ENCODE measurements at regions not wholly inside any gene's neighbourhood (a gene's known extent, or its start where the extent isn't known, plus 50 kb on each side); places are given as distances from the start of the nearest gene placed in this dataset.
"Not testable (repeated sequence)": the region's sequence is repeated elsewhere in the genome, so short reads cannot be mapped to it uniquely, and the experiment has no call there.

DNA sequence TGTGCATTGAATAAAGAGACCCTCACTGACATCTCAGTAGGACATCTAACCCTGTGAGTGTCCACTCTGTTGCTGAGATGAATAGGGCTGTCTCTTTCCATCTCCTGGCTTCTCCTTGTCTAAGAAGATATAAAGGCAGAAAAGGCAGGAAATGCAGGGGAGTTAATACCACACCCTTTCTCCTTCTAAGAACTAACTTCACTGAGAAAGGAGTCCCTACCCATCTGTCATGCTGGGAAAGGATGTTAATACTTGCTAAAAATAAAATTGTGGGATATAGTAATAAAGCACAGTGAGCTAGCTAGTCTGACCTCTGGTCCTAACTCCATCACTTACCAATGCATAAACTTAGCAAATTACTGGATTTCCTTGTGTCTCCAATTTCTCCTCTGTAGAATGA, 213.9 kb upstream of the FIGN start:
- H3K4me3 ChIP-seq: no peak overlapping the region
- H3K4me1 ChIP-seq: no peaks in the 10 kb centered on the region
- DNase-seq (ENCODE audit: extremely low spot score in 2 of 2): no peak
- no peaks in the 10 kb centered on the region for H3K9me3 ChIP-seq
- no peaks in the 10 kb centered on the region for H3K36me3 ChIP-seq
- intact Hi-C loops (cut with DNase I): no loop called here
- H3K27ac ChIP-seq: no peak overlapping the region
- TF ChIP-seq POLR2A (IDR thresholded peaks at IDR 0.05) (no peak), POLR2AphosphoS5 (IDR thresholded peaks at IDR 0.05; ENCODE audit: insufficient read depth in 1 of 2, low read depth in 1 of 2) (no peak)
- TF ChIP-seq, protein P1, sequence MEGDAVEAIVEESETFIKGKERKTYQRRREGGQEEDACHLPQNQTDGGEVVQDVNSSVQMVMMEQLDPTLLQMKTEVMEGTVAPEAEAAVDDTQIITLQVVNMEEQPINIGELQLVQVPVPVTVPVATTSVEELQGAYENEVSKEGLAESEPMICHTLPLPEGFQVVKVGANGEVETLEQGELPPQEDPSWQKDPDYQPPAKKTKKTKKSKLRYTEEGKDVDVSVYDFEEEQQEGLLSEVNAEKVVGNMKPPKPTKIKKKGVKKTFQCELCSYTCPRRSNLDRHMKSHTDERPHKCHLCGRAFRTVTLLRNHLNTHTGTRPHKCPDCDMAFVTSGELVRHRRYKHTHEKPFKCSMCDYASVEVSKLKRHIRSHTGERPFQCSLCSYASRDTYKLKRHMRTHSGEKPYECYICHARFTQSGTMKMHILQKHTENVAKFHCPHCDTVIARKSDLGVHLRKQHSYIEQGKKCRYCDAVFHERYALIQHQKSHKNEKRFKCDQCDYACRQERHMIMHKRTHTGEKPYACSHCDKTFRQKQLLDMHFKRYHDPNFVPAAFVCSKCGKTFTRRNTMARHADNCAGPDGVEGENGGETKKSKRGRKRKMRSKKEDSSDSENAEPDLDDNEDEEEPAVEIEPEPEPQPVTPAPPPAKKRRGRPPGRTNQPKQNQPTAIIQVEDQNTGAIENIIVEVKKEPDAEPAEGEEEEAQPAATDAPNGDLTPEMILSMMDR (IDR thresholded peaks at IDR 0.05): no peak
- H3K27me3 ChIP-seq: no peaks in the 10 kb centered on the region

DNA sequence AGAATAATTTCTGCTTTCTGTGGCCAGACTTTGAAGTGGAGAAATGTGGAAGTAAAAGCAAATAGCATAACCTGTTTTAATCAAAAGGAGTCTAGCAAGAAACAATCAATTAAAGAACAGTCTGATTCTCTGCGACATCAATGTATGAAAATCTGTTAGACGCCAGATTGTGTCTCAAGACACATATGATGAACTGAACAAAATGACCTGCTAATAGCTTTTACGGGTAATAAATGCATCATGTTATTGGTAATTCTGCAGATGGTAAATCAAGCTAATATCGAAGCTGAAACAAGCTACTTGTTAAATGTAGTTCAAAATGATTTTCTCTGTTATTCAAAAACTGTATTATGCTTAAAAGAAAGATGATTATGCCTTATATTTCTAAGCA, 208.5 kb upstream of the FIGN start:
- TF ChIP-seq, protein P1 (IDR thresholded peaks at IDR 0.05): no peak
- TF ChIP-seq POLR2A (IDR thresholded peaks at IDR 0.05) (no peak), POLR2AphosphoS5 (IDR thresholded peaks at IDR 0.05; ENCODE audit: insufficient read depth in 1 of 2, low read depth in 1 of 2) (no peak)
- no peak overlapping the region for H3K27ac ChIP-seq
- intact Hi-C loops (cut with DNase I): no loop called here
- no peak overlapping the region for H3K4me3 ChIP-seq
- DNase-seq (ENCODE audit: extremely low spot score in 2 of 2): no peak
- H3K4me1 ChIP-seq: no peaks in the 10 kb centered on the region
- no peaks in the 10 kb centered on the region for H3K36me3 ChIP-seq
- H3K9me3 ChIP-seq: no peaks in the 10 kb centered on the region
- H3K27me3 ChIP-seq: no peaks in the 10 kb centered on the region

DNA sequence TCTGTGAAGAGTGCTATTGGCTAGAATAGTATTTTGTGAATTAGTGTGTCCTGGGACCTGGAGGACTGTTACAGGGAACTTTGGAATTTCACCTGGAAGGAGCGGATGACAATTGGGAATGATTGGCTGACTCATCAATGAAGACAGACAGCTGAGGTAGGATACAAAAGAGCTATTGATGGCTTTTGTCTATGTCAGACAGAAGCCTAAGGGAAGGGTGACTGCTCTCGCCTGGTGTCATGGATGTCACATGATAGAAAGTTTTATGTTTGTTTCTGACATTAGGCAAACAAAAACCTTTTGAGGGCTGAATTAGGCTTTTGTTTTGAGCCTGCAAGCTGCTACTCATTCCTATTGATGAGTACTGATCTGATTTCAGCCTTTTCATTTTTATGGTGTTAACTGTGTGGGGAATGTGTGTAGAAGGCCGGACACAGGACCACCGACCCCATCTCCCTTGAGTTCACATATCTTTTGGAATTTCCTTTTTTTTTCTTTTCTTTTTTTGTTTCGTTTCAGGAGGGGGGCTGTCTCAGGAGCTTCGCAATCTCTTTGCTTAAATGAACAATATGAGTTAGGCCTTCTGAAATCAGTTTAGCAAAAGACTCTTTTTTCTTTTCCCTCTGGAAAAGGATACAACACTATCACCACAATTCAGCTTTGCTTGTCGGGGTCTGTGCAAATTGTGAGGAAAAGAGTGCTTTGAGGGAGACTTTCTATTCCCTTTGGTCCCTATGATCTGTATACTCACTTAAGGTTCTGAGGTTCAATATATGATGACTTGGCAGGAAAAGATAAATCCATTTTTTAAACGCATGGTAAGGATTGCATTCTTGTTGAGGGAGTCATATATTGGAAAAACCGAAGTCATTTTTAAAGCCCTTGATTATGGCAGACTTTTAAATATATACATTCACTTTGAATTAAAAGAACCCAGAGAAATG, 207.9 kb upstream of the FIGN start:
- no peaks in the 10 kb centered on the region for H3K36me3 ChIP-seq
- no peak overlapping the region for H3K4me3 ChIP-seq
- DNase-seq (ENCODE audit: extremely low spot score in 2 of 2): no peak
- H3K9me3 ChIP-seq: no peaks in the 10 kb centered on the region
- no peaks in the 10 kb centered on the region for H3K4me1 ChIP-seq
- intact Hi-C loops (cut with DNase I): no loop called here
- H3K27me3 ChIP-seq: no peaks in the 10 kb centered on the region
- H3K27ac ChIP-seq: no peak overlapping the region
- TF ChIP-seq, protein P1 (IDR thresholded peaks at IDR 0.05): no peak
- TF ChIP-seq POLR2A (IDR thresholded peaks at IDR 0.05) (no peak), POLR2AphosphoS5 (IDR thresholded peaks at IDR 0.05; ENCODE audit: insufficient read depth in 1 of 2, low read depth in 1 of 2) (no peak)

DNA sequence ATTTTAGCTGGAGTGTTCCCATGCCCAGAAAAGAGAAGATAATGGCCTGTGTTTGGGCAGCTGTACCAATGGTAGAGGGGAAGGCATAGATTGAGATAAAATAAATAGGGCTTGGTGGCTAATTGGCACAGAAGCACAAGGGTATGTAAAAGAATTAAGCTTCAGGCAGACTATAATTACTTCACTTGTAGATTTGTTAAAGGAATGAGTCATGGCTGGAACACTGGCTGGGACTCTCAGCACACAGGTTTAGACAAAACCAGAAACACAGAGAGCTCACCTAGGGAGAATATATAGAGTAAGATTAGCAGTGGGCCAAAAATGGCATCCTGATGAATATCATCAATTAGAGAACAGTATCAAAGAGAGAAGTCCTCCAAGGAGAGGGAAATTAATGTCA, 198.3 kb upstream of the FIGN start:
- Histone ChIP-seq H3K27ac (no peak overlapping the region), H3K9me3 (no peaks in the 10 kb centered on the region), H3K36me3 (no peaks in the 10 kb centered on the region), H3K4me3 (no peak overlapping the region), H3K4me1 (no peaks in the 10 kb centered on the region), H3K27me3 (no peaks in the 10 kb centered on the region)
- DNase-seq (ENCODE audit: extremely low spot score in 2 of 2): no peak
- no peak for TF ChIP-seq POLR2A (IDR thresholded peaks at IDR 0.05)
- no peak for TF ChIP-seq POLR2AphosphoS5 (IDR thresholded peaks at IDR 0.05; ENCODE audit: insufficient read depth in 1 of 2, low read depth in 1 of 2)
- TF ChIP-seq, protein P1 (IDR thresholded peaks at IDR 0.05): no peak
- intact Hi-C loops (cut with DNase I): no loop called here

DNA sequence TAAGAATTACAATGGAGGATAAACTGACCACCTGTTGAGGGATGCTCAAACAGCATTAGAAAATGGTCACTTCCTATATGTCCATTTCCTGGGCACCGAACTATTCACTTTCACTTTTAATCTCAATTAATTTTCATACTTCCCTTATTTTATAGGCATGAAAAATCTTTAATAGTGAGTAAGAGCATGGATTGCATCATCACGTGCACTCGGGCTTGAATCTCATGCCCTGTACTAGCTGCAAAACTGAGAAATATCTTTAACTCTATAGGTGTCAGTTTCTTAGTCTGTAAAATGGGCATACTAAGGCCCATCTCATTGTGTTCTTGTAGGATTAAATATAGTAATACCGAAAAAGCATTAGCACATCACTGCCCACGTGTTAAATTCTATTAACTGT, 183.9 kb upstream of the FIGN start:
- no peak for DNase-seq (ENCODE audit: extremely low spot score in 2 of 2)
- Histone ChIP-seq H3K36me3 (no peaks in the 10 kb centered on the region), H3K4me3 (no peak overlapping the region), H3K27me3 (no peaks in the 10 kb centered on the region), H3K4me1 (no peaks in the 10 kb centered on the region), H3K27ac (no peak overlapping the region), H3K9me3 (no peaks in the 10 kb centered on the region)
- intact Hi-C loops (cut with DNase I): no loop called here
- TF ChIP-seq, protein P1 (IDR thresholded peaks at IDR 0.05): no peak
- TF ChIP-seq POLR2A (IDR thresholded peaks at IDR 0.05) (no peak), POLR2AphosphoS5 (IDR thresholded peaks at IDR 0.05; ENCODE audit: insufficient read depth in 1 of 2, low read depth in 1 of 2) (no peak)

DNA sequence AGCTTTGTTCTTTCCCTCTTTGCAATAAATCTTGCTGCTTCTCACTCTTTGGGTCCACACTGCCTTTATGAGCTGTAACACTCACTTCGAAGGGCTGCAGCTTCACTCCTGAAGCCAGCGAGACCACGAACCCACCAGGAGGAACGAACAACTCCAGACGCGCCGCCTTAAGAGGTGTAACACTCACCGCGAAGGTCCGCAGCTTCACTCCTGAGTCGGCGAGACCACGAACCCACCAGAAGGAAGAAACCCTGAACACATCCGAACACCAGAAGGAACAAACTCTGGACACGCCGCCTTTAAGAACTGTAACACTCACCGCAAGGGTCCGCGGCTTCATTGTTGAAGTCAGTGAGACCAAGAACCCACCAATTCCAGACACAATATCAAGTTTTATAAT, 178.7 kb upstream of the FIGN start:
- H3K36me3 ChIP-seq; H3K27ac ChIP-seq; H3K9me3 ChIP-seq; intact Hi-C loops (cut with DNase I); H3K4me1 ChIP-seq; DNase-seq (ENCODE audit: extremely low spot score in 2 of 2); H3K27me3 ChIP-seq; H3K4me3 ChIP-seq: not testable (repeated sequence)

DNA sequence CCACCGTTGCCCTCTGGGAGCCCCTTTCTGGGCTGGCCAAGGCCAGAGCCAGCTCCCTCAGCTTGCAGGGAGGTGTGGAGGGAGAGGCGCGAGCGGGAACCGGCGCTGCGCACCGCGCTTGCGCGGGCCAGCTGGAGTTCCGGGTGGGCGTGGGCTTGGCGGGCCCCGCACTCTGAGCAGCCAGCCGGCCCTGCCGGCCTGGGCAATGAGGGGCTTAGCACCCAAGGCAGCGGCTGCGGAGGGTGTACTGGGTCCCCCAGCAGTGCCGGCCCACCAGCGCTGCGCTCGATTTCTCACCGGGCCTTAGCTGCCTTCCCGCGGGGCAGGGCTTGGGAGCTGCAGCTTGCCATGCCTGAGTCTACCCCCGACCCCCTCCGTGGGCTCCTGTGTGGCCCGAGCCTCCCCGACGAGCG, 177.7 kb upstream of the FIGN start:
- H3K4me3 ChIP-seq; H3K27me3 ChIP-seq; H3K4me1 ChIP-seq; intact Hi-C loops (cut with DNase I); DNase-seq (ENCODE audit: extremely low spot score in 2 of 2); H3K9me3 ChIP-seq; H3K27ac ChIP-seq; H3K36me3 ChIP-seq: not testable (repeated sequence)

All from vagina (tissue), 2 donors.